ENCODE measurements at regions not wholly inside any gene's neighbourhood (a gene's known extent, or its start where the extent isn't known, plus 50 kb on each side); places are given as distances from the start of the nearest gene placed in this dataset.
"Not testable (repeated sequence)": the region's sequence is repeated elsewhere in the genome, so short reads cannot be mapped to it uniquely, and the experiment has no call there.

DNA sequence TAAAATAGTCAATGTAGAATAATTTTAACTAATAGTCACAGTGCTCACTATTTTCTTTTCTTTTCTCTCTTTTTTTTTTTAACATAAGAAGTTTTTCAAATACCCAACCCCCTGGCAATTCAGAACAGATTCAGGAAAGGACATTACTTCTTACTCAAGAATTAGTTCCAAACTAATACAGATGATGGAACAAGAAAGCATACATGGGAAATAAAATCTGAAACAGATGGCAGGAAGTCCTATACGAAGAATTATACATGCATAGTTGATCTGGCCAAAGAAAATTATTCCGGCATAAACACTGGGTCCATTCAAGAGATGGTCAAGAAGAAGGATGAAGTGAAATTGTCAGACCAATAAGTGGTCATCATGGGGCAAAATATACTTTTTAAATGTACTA lies 614.4 kb upstream of the INTU start:
- TF ChIP-seq, protein P1, sequence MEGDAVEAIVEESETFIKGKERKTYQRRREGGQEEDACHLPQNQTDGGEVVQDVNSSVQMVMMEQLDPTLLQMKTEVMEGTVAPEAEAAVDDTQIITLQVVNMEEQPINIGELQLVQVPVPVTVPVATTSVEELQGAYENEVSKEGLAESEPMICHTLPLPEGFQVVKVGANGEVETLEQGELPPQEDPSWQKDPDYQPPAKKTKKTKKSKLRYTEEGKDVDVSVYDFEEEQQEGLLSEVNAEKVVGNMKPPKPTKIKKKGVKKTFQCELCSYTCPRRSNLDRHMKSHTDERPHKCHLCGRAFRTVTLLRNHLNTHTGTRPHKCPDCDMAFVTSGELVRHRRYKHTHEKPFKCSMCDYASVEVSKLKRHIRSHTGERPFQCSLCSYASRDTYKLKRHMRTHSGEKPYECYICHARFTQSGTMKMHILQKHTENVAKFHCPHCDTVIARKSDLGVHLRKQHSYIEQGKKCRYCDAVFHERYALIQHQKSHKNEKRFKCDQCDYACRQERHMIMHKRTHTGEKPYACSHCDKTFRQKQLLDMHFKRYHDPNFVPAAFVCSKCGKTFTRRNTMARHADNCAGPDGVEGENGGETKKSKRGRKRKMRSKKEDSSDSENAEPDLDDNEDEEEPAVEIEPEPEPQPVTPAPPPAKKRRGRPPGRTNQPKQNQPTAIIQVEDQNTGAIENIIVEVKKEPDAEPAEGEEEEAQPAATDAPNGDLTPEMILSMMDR (IDR thresholded peaks at IDR 0.05; ENCODE audit: borderline replicate concordance, extremely low read depth, low read length, poor library complexity, severe bottlenecking): no peak
- TF ChIP-seq EZH2 (IDR thresholded peaks at IDR 0.05; ENCODE audit: borderline replicate concordance, low read depth, low read length, severe bottlenecking): no peak
- Histone ChIP-seq H3K4me3 (ENCODE audit: low read depth in 1 of 2, low read length in 2 of 2) (no peak overlapping the region), H3K79me2 (ENCODE audit: insufficient read depth, low read length) (no peaks in the 10 kb centered on the region)

DNA sequence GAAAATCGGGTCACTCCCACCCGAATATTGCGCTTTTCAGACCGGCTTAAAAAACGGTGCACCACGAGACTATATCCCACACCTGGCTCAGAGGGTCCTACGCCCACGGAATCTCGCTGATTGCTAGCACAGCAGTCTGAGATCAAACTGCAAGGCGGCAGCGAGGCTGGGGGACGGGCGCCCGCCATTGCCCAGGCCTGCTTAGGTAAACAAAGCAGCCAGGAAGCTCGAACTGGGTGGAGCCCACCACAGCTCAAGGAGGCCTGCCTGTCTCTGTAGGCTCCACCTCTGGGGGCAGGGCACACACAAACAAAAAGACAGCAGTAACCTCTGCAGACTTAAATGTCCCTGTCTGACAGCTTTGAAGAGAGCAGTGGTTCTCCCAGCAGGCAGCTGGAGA lies 611.9 kb upstream of the INTU start:
- H3K4me1 ChIP-seq (ENCODE audit: insufficient read depth, low read length); H3K27me3 ChIP-seq (ENCODE audit: insufficient read depth, low read length, poor library complexity); H3K9me3 ChIP-seq (ENCODE audit: insufficient read depth, low read length, severe bottlenecking); H3K4me3 ChIP-seq (ENCODE audit: low read depth in 1 of 2, low read length in 2 of 2); H3K79me2 ChIP-seq (ENCODE audit: insufficient read depth, low read length); H4K20me1 ChIP-seq (ENCODE audit: insufficient read depth, low read length); H3K36me3 ChIP-seq (ENCODE audit: insufficient read depth, low read length); H3K9ac ChIP-seq (ENCODE audit: low read depth, low read length); H3K4me2 ChIP-seq (ENCODE audit: insufficient read depth, low read length); ATAC-seq (ENCODE audit: insufficient read depth, low read depth); H2AFZ ChIP-seq (ENCODE audit: low read depth, low read length); DNase-seq; H3K27ac ChIP-seq (ENCODE audit: low read length): not testable (repeated sequence)

More for the DNA sequence above, 614.4 kb upstream of the INTU start:
- Histone ChIP-seq H3K4me1 (ENCODE audit: insufficient read depth, low read length) (no peaks in the 10 kb centered on the region), H3K9ac (ENCODE audit: low read depth, low read length) (no peak overlapping the region), H3K9me3 (ENCODE audit: insufficient read depth, low read length, severe bottlenecking) (no peaks in the 10 kb centered on the region), H3K4me2 (ENCODE audit: insufficient read depth, low read length) (no peak overlapping the region), H3K27ac (ENCODE audit: low read length) (no peak overlapping the region), H4K20me1 (ENCODE audit: insufficient read depth, low read length) (no peaks in the 10 kb centered on the region), H3K27me3 (ENCODE audit: insufficient read depth, low read length, poor library complexity) (no peaks in the 10 kb centered on the region), H3K36me3 (ENCODE audit: insufficient read depth, low read length) (no peaks in the 10 kb centered on the region), H2AFZ (ENCODE audit: low read depth, low read length) (no peak overlapping the region)
- ATAC-seq (ENCODE audit: insufficient read depth, low read depth) (no peak), DNase-seq (no peak)

- Histone ChIP-seq H3K9ac (ENCODE audit: low read depth, low read length) (no peak overlapping the region), H4K20me1 (ENCODE audit: insufficient read depth, low read length) (no peaks in the 10 kb centered on the region), H3K27me3 (ENCODE audit: insufficient read depth, low read length, poor library complexity) (no peaks in the 10 kb centered on the region), H3K9me3 (ENCODE audit: insufficient read depth, low read length, severe bottlenecking) (peaks cover 2% of the 10 kb centered on the region), H3K4me1 (ENCODE audit: insufficient read depth, low read length) (no peaks in the 10 kb centered on the region), H3K4me3 (ENCODE audit: low read depth in 1 of 2, low read length in 2 of 2) (no peak overlapping the region), H3K36me3 (ENCODE audit: insufficient read depth, low read length) (no peaks in the 10 kb centered on the region), H3K4me2 (ENCODE audit: insufficient read depth, low read length) (no peak overlapping the region), H2AFZ (ENCODE audit: low read depth, low read length) (no peak overlapping the region), H3K27ac (ENCODE audit: low read length) (no peak overlapping the region), H3K79me2 (ENCODE audit: insufficient read depth, low read length) (no peaks in the 10 kb centered on the region)
- DNase-seq: no peak
- TF ChIP-seq EZH2 (IDR thresholded peaks at IDR 0.05; ENCODE audit: borderline replicate concordance, low read depth, low read length, severe bottlenecking): no peak
- TF ChIP-seq, protein P1 (IDR thresholded peaks at IDR 0.05; ENCODE audit: borderline replicate concordance, extremely low read depth, low read length, poor library complexity, severe bottlenecking): no peak
- no peak for ATAC-seq (ENCODE audit: insufficient read depth, low read depth)
Measured at GRCh38 chr4:127036296-127036695, 596.5 kb upstream of the INTU start.

DNA sequence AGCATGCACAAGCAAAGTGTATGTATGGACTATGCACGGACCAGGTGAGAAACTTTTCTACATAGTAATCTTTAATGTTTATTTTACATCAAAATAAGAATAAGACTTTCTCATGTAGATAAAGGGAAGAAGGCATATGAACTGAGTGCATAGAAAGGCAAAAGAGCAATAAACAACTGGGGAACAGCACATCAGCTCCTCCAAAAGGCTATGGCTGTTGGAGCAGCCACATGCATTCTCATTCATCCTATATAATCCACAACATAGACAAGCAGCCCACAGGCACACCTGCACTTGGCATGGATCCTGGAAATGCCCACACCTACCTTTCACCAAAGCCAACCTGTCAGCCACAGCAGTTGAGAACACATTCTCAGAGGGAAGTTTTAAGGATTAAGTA lies 586.9 kb upstream of the INTU start:
- no peak overlapping the region for H3K9ac ChIP-seq (ENCODE audit: low read depth, low read length)
- ATAC-seq (ENCODE audit: insufficient read depth, low read depth): peak; percentile 62
- DNase-seq: peak; percentile 28
- TF ChIP-seq, protein P1 (IDR thresholded peaks at IDR 0.05; ENCODE audit: borderline replicate concordance, extremely low read depth, low read length, poor library complexity, severe bottlenecking): no peak
- no peak for TF ChIP-seq EZH2 (IDR thresholded peaks at IDR 0.05; ENCODE audit: borderline replicate concordance, low read depth, low read length, severe bottlenecking)
- H3K79me2 ChIP-seq (ENCODE audit: insufficient read depth, low read length): no peaks in the 10 kb centered on the region
- H3K27me3 ChIP-seq (ENCODE audit: insufficient read depth, low read length, poor library complexity): no peaks in the 10 kb centered on the region
- no peak overlapping the region for H3K4me3 ChIP-seq (ENCODE audit: low read depth in 1 of 2, low read length in 2 of 2)
- peak overlapping the region; percentile 64; the same call in 1 of the 2 replicates for H3K27ac ChIP-seq (ENCODE audit: low read length)
- no peaks in the 10 kb centered on the region for H3K36me3 ChIP-seq (ENCODE audit: insufficient read depth, low read length)
- peaks cover 20% of the 10 kb centered on the region for H3K4me1 ChIP-seq (ENCODE audit: insufficient read depth, low read length)
- no peaks in the 10 kb centered on the region for H4K20me1 ChIP-seq (ENCODE audit: insufficient read depth, low read length)
- 0 out of 2 replicates have a peak overlapping the region, but pooled peaks have one; percentile 15 for H3K4me2 ChIP-seq (ENCODE audit: insufficient read depth, low read length)
- no peak overlapping the region for H2AFZ ChIP-seq (ENCODE audit: low read depth, low read length)
- H3K9me3 ChIP-seq (ENCODE audit: insufficient read depth, low read length, severe bottlenecking): no peaks in the 10 kb centered on the region
